K562 (cell line): ENCODE measurements at regions not wholly inside any gene's neighbourhood (a gene's known extent, or its start where the extent isn't known, plus 50 kb on each side); places are given as distances from the start of the nearest gene placed in this dataset.

Experiments used
- CHD1 ChIP-seq: fragments of 200-600 bp; sonication (generic); IDR thresholded peaks from one replicate; pipeline ENCODE4 v1.6.1; 2012; ENCODE audit warnings: mild to moderate bottlenecking, moderate library complexity, low read length, inconsistent platforms
- CSDE1 ChIP-seq, 2 experiments: fragments of 450-650 bp; IDR thresholded peaks; 2 replicates each; pipeline ENCODE4 v1.6.1; 2016; ENCODE audit warnings: mild to moderate bottlenecking in 1 of 2
- CTCF ChIP-seq, 3 experiments: IDR thresholded peaks in 2 of 3; conservative IDR thresholded peaks in 1 of 3; 2 replicates each; pipeline ENCODE4 v1.5.1; 2011 to 2012; ENCODE audit warnings: low read length in 3 of 3, mild to moderate bottlenecking in 3 of 3, control low read depth in 2 of 3, improper control_type of control experiment in 1 of 3, inconsistent platforms in 1 of 3, low read depth in 1 of 3, mixed read lengths in 1 of 3, moderate library complexity in 1 of 3; ENCODE audit not compliant: insufficient read depth in 2 of 3
- FOS ChIP-seq: IDR thresholded peaks from 3 replicates; pipeline ENCODE4 v1.6.1; 2011; ENCODE audit not compliant: insufficient read length; ENCODE audit errors: extremely low read depth
- POLR2AphosphoS5 ChIP-seq: IDR thresholded peaks from 2 replicates; pipeline ENCODE4 v1.6.1; 2011; ENCODE audit warnings: mild to moderate bottlenecking, low read depth, low read length, moderate library complexity; ENCODE audit not compliant: control insufficient read depth, insufficient read depth
- THAP7 ChIP-seq: fragments of 250-450 bp; sonication (Bioruptor Pico); IDR thresholded peaks from 2 replicates; pipeline ENCODE4 v1.5.0; 2021
- ZBTB34 ChIP-seq: fragments of 250-450 bp; sonication (Bioruptor Pico); IDR thresholded peaks from 2 replicates; pipeline ENCODE4 v1.8.0; 2021; ENCODE audit warnings: mild to moderate bottlenecking, moderate library complexity
- ZBTB40 ChIP-seq, 2 experiments: fragments of 450-650 bp in 1 of 2; sonication (generic) in 1 of 2; formaldehyde crosslinking in 1 of 2; IDR thresholded peaks; 2 replicates each; pipeline versions ENCODE4 v1.7.1 to v1.9.0; 2016 to 2022; ENCODE audit warnings: inconsistent platforms in 1 of 2, mild to moderate bottlenecking in 1 of 2, missing genetic modification reagents in 1 of 2
- ZNF217 ChIP-seq: sonication (generic); formaldehyde crosslinking; IDR thresholded peaks from 2 replicates; pipeline ENCODE4 v1.8.0; 2022; ENCODE audit warnings: mild to moderate bottlenecking, missing genetic modification reagents
- ZNF431 ChIP-seq: sonication (generic); formaldehyde crosslinking; IDR thresholded peaks from 2 replicates; pipeline ENCODE4 v1.8.0; 2022; ENCODE audit warnings: mild to moderate bottlenecking, missing genetic modification reagents
- ZSCAN29 ChIP-seq: fragments of 450-650 bp; IDR thresholded peaks from 2 replicates; pipeline ENCODE4 v1.6.1; 2017

- TF ChIP-seq THAP7 (CRISPR knock-in tag), result no peak
- no peak for TF ChIP-seq ZBTB40 (IDR thresholded peaks at IDR 0.05)
- no peak for TF ChIP-seq ZBTB40 (CRISPR knock-in tag; IDR thresholded peaks at IDR 0.05)
- TF ChIP-seq ZBTB34 (CRISPR knock-in tag), result no peak
- TF ChIP-seq CHD1, result no peak
- no peak for TF ChIP-seq FOS
- TF ChIP-seq ZSCAN29, result no peak
- no peak for TF ChIP-seq POLR2AphosphoS5
- no peak for TF ChIP-seq CTCF (IDR thresholded peaks at IDR 0.05 in 2 of 3, conservative IDR thresholded peaks at IDR 0.05 in 1 of 3; ENCODE audit: insufficient read depth in 2 of 3, low read depth in 1 of 3, low read length in 3 of 3)
- no peak for TF ChIP-seq ZNF217 (CRISPR knock-in tag)
- no peak for TF ChIP-seq ZNF431 (CRISPR knock-in tag)
- no peak for TF ChIP-seq CSDE1 (IDR thresholded peaks at IDR 0.05)
Observed at GRCh38 chr22:48885271-48885918, 942.3 kb downstream of the BRD1 start.
